Left lung (tissue), 4 donors: ENCODE measurements at regions not wholly inside any gene's neighbourhood (a gene's known extent, or its start where the extent isn't known, plus 50 kb on each side); places are given as distances from the start of the nearest gene placed in this dataset.

ENCODE experiments used
- ATAC-seq: fragments of 200-7000 bp; cut with Tn5 transposase; one replicate; pipeline ENCODE4 v1.9.1; 2020; ENCODE audit warnings: moderate library complexity
- DNase-seq, 4 donors: peaks; one replicate each; pipeline ENCODE4 v3.0.0-alpha.2; 2013 to 2020
- H3K27ac ChIP-seq, 2 donors: fragments of 200-600 bp; sonication (generic) in 1 of 2; one replicate each; pipeline versions ENCODE4 v1.5.0 to v1.8.0; 2020 to 2021
- H3K27me3 ChIP-seq, 2 donors: fragments of 200-600 bp; sonication (generic) in 1 of 2; one replicate each; pipeline versions ENCODE4 v1.5.0 to v1.8.0; 2020 to 2021
- H3K36me3 ChIP-seq, 2 donors: fragments of 200-600 bp; sonication (generic) in 1 of 2; one replicate each; pipeline versions ENCODE4 v1.5.0 to v1.8.0; 2020 to 2021
- H3K4me1 ChIP-seq, 2 donors: fragments of 200-600 bp; one replicate each; pipeline ENCODE4 v1.8.0; 2021
- H3K4me3 ChIP-seq, 2 donors: fragments of 200-600 bp; sonication (generic) in 1 of 2; one replicate each; pipeline versions ENCODE4 v1.5.0 to v1.8.0; 2020 to 2021; ENCODE audit warnings: mild to moderate bottlenecking in 1 of 2
- H3K9me3 ChIP-seq, 2 donors: fragments of 200-600 bp; sonication (generic) in 1 of 2; one replicate each; pipeline versions ENCODE4 v1.5.0 to v1.8.0; 2020 to 2021
- CTCF ChIP-seq, 2 donors: fragments of 200-600 bp; sonication (generic) in 1 of 2; IDR thresholded peaks; one replicate each; pipeline versions ENCODE4 v1.5.0 to v1.8.0; 2021; ENCODE audit warnings: antibody characterized with exemption in 2 of 2
- intact Hi-C, 2 donors: fragments of 100-400 bp; cut with DNase I; formaldehyde crosslinking; loops; one replicate each; pipeline versions ENCODE4 v1.11.2 to v1.14.2; 2022
- donor health status: DM: no; HTN: yes; CAD: no.
- donor health status: DM: no; HTN: no; CAD: no.

GRCh38 chr13:22594041-22594440 lies 586.7 kb upstream of the SGCG start:
- Histone ChIP-seq H3K27ac (no peak overlapping the region), H3K27me3 (no peaks in the 10 kb centered on the region), H3K4me1 (no peaks in the 10 kb centered on the region), H3K9me3 (no peaks in the 10 kb centered on the region), H3K36me3 (no peaks in the 10 kb centered on the region), H3K4me3 (no peak overlapping the region)
- no peak for DNase-seq
- peak; percentile 44 for ATAC-seq
- intact Hi-C loops = no loop called here
- TF ChIP-seq CTCF (IDR thresholded peaks at IDR 0.05) = no peak

- peak; percentile 33 for ATAC-seq
- intact Hi-C loops = no loop called here
- Histone ChIP-seq H3K36me3 (no peaks in the 10 kb centered on the region), H3K4me1 (no peaks in the 10 kb centered on the region), H3K27ac (no peak overlapping the region), H3K27me3 (no peaks in the 10 kb centered on the region), H3K9me3 (peaks cover 0 to 4% of the 10 kb centered on the region in 2 donors), H3K4me3 (no peak overlapping the region)
- TF ChIP-seq CTCF (IDR thresholded peaks at IDR 0.05) = no peak
- DNase-seq = no peak
These were observed 584.5 kb upstream of the SGCG start for GRCh38 chr13:22596171-22596863.

- Histone ChIP-seq H3K9me3 (peaks cover 0 to 4% of the 10 kb centered on the region in 2 donors), H3K27me3 (no peaks in the 10 kb centered on the region), H3K4me1 (no peaks in the 10 kb centered on the region), H3K27ac (no peak overlapping the region), H3K36me3 (no peaks in the 10 kb centered on the region), H3K4me3 (no peak overlapping the region)
- DNase-seq (no peak), ATAC-seq (no peak)
- intact Hi-C loops = no loop called here
- TF ChIP-seq CTCF (IDR thresholded peaks at IDR 0.05) = no peak
These were observed 581.6 kb upstream of the SGCG start for GRCh38 chr13:22599156-22599555.

- intact Hi-C loops = no loop called here
- no peaks in the 10 kb centered on the region for H3K27me3 ChIP-seq
- ATAC-seq (no peak), DNase-seq (no peak)
- no peaks in the 10 kb centered on the region for H3K36me3 ChIP-seq
- H3K9me3 ChIP-seq = peaks cover 0 to 15% of the 10 kb centered on the region in 2 donors
- H3K4me3 ChIP-seq = no peak overlapping the region
- H3K4me1 ChIP-seq = no peaks in the 10 kb centered on the region
- H3K27ac ChIP-seq = no peak overlapping the region
- no peak for TF ChIP-seq CTCF (IDR thresholded peaks at IDR 0.05)
These were observed 562.8 kb upstream of the SGCG start for GRCh38 chr13:22618002-22618401.

- Histone ChIP-seq H3K27ac (no peak overlapping the region), H3K9me3 (peaks cover 0 to 11% of the 10 kb centered on the region in 2 donors), H3K36me3 (no peaks in the 10 kb centered on the region), H3K4me1 (no peaks in the 10 kb centered on the region), H3K27me3 (no peaks in the 10 kb centered on the region), H3K4me3 (no peak overlapping the region)
- ATAC-seq = no peak
- TF ChIP-seq CTCF (IDR thresholded peaks at IDR 0.05) = no peak
- intact Hi-C loops = no loop called here
- DNase-seq = no peak
These were observed 555.1 kb upstream of the SGCG start for GRCh38 chr13:22625691-22626090.
